ENCODE measurements at regions not wholly inside any gene's neighbourhood (a gene's known extent, or its start where the extent isn't known, plus 50 kb on each side); places are given as distances from the start of the nearest gene placed in this dataset.

DNA sequence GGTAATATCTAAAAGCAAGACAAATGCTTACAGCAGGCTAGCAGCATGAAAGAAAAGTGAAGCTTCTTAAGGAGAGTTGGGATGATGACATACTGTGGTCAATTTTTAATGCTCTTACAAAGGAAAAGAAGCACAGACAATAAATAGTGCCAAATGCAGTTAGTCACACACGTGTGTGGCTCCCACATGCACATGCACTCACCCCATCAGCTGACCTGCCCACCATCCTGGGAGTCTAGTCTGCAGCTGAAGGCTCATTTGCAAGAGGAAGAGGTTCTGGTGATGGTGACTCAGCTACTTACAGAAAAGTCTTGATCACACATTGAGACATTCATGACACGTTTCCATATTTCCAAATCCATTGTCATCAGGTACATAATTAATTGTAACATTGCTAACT lies 129.3 kb downstream of the MRPL36 start:
- ChIA-PET POLR2A (no interaction called here), CTCF (interaction anchor here (0.6 kb wide), 1 partner anchor 27 kb away, joined by 4 read pairs; no protein-coding TSS in a partner anchor)
- peaks cover 4% of the 10 kb centered on the region for H3K4me1 ChIP-seq (ENCODE audit: control insufficient read depth, insufficient read depth, low read length)
- peak; percentile 7 for DNase-seq (ENCODE audit: low read depth, low spot score)
- in situ Hi-C loops (cut with HindIII; ENCODE audit: low pct_unique_long_range_greater_than_20kb, low sequenced_read_pairs) = no loop called here
- H3K36me3 ChIP-seq (ENCODE audit: control insufficient read depth, insufficient read depth, low read length) = peaks cover 3% of the 10 kb centered on the region; the same call in 1 of the 2 replicates
- no TSS peak for BruUV-seq (replicated peaks)
- intact Hi-C loops (cut with micrococcal nuclease; ENCODE audit: unreplicated experiment) = no loop called here
- no peak overlapping the region for H3K4me3 ChIP-seq (ENCODE audit: low read depth in 2 of 2, low read length in 2 of 2)
- H3K9me3 ChIP-seq (ENCODE audit: control insufficient read depth, insufficient read depth, low read depth, low read length) = no peaks in the 10 kb centered on the region
- peaks cover 9% of the 10 kb centered on the region for H3K27me3 ChIP-seq (ENCODE audit: control insufficient read depth, insufficient read depth, low read length)
- no peak overlapping the region for H3K27ac ChIP-seq (ENCODE audit: low read length)
- TF ChIP-seq, protein P1, sequence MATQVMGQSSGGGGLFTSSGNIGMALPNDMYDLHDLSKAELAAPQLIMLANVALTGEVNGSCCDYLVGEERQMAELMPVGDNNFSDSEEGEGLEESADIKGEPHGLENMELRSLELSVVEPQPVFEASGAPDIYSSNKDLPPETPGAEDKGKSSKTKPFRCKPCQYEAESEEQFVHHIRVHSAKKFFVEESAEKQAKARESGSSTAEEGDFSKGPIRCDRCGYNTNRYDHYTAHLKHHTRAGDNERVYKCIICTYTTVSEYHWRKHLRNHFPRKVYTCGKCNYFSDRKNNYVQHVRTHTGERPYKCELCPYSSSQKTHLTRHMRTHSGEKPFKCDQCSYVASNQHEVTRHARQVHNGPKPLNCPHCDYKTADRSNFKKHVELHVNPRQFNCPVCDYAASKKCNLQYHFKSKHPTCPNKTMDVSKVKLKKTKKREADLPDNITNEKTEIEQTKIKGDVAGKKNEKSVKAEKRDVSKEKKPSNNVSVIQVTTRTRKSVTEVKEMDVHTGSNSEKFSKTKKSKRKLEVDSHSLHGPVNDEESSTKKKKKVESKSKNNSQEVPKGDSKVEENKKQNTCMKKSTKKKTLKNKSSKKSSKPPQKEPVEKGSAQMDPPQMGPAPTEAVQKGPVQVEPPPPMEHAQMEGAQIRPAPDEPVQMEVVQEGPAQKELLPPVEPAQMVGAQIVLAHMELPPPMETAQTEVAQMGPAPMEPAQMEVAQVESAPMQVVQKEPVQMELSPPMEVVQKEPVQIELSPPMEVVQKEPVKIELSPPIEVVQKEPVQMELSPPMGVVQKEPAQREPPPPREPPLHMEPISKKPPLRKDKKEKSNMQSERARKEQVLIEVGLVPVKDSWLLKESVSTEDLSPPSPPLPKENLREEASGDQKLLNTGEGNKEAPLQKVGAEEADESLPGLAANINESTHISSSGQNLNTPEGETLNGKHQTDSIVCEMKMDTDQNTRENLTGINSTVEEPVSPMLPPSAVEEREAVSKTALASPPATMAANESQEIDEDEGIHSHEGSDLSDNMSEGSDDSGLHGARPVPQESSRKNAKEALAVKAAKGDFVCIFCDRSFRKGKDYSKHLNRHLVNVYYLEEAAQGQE (IDR thresholded peaks at IDR 0.05; ENCODE audit: insufficient read depth in 1 of 2, low read depth in 2 of 2, low read length in 1 of 2) = no peak
- TF ChIP-seq TCF7L2 (IDR thresholded peaks at IDR 0.05; ENCODE audit: low read depth, low read length) (no peak), SIN3A (IDR thresholded peaks at IDR 0.05; ENCODE audit: borderline replicate concordance, insufficient read depth, low read depth, low read length) (no peak), POLR2AphosphoS5 (IDR thresholded peaks at IDR 0.05; ENCODE audit: low read depth, low read length) (no peak)
- TF ChIP-seq, protein P2, sequence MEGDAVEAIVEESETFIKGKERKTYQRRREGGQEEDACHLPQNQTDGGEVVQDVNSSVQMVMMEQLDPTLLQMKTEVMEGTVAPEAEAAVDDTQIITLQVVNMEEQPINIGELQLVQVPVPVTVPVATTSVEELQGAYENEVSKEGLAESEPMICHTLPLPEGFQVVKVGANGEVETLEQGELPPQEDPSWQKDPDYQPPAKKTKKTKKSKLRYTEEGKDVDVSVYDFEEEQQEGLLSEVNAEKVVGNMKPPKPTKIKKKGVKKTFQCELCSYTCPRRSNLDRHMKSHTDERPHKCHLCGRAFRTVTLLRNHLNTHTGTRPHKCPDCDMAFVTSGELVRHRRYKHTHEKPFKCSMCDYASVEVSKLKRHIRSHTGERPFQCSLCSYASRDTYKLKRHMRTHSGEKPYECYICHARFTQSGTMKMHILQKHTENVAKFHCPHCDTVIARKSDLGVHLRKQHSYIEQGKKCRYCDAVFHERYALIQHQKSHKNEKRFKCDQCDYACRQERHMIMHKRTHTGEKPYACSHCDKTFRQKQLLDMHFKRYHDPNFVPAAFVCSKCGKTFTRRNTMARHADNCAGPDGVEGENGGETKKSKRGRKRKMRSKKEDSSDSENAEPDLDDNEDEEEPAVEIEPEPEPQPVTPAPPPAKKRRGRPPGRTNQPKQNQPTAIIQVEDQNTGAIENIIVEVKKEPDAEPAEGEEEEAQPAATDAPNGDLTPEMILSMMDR (IDR thresholded peaks at IDR 0.05) = no peak
- ATAC-seq = no peak

DNA sequence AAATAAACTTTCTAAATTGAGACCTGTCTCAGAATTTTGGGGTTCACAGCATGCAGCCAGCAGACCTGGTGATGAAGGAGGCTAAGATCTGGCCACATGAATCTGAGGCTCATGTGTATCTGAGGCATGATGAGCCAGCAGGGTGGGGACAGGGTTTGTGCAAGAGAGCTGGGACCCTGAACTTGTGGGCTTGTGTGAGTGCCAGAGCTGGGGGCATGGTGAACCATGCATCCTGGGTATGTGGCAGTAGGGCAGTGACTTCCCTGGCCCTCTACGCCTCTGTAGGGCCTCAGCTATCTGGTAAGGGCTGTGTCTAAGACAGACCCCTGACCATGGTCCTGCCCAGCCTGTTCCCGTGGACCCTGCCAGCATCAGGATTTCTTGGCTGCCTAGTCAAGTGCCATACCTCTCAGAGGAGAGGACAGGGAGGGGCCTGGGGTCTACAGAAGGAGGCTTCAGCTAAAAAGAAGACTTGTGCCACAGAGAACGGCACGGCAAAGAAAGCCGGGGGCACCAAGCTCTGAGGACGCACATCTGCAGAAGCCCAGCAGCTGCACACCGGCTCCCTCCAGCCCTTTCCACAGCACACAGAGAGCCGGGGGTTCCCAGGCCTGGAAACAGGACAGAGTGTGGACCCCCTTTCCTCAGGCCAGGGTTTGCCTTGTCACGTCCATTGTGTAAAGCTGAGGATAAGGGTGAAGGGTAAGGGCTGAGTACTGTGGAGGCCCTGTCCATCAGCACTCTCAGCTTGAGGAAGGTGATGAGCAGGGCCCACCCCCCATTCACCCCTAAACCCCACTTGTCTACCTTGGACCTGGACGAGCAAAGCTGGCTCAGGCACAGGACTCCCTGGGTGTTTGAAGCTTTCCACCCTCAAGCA lies 130.1 kb downstream of the MRPL36 start:
- Histone ChIP-seq H3K27me3 (ENCODE audit: control insufficient read depth, insufficient read depth, low read length) (peaks cover 9% of the 10 kb centered on the region), H3K27ac (ENCODE audit: low read length) (no peak overlapping the region), H3K4me3 (ENCODE audit: low read depth in 2 of 2, low read length in 2 of 2) (no peak overlapping the region), H3K9me3 (ENCODE audit: control insufficient read depth, insufficient read depth, low read depth, low read length) (no peaks in the 10 kb centered on the region), H3K4me1 (ENCODE audit: control insufficient read depth, insufficient read depth, low read length) (peaks cover 4% of the 10 kb centered on the region), H3K36me3 (ENCODE audit: control insufficient read depth, insufficient read depth, low read length) (peaks cover 3% of the 10 kb centered on the region; the same call in 1 of the 2 replicates)
- DNase-seq (ENCODE audit: low read depth, low spot score) (no peak), ATAC-seq (no peak)
- POLR2A ChIA-PET = no interaction called here
- intact Hi-C loops (cut with micrococcal nuclease; ENCODE audit: unreplicated experiment) (no loop called here), in situ Hi-C loops (cut with HindIII; ENCODE audit: low pct_unique_long_range_greater_than_20kb, low sequenced_read_pairs) (no loop called here)
- CTCF ChIA-PET = interaction anchor here (0.6 kb wide), 3 partner anchors 26 to 368 kb away, joined by 3 to 4 read pairs (median 3); no protein-coding TSS in a partner anchor
- no TSS peak for BruUV-seq (replicated peaks)
- TF ChIP-seq, protein P2 (IDR thresholded peaks at IDR 0.05) = no peak
- TF ChIP-seq, protein P1 (IDR thresholded peaks at IDR 0.05; ENCODE audit: insufficient read depth in 1 of 2, low read depth in 2 of 2, low read length in 1 of 2) = peak; percentile 56 to 62; a peak in 2 of 4 replicates

Measured in Panc1 (cell line).